NCI-H2081 treated with DMSO at 0.1 percent for 48 hours (cell line): ENCODE measurements at regions not wholly inside any gene's neighbourhood (a gene's known extent, or its start where the extent isn't known, plus 50 kb on each side); places are given as distances from the start of the nearest gene placed in this dataset.
"Not testable (repeated sequence)": the region's sequence is repeated elsewhere in the genome, so short reads cannot be mapped to it uniquely, and the experiment has no call there.

ENCODE experiments used
- DNase-seq: peaks from one replicate; lab custom pipeline; 2025; lab: John Stamatoyannopoulos, UW

DNA sequence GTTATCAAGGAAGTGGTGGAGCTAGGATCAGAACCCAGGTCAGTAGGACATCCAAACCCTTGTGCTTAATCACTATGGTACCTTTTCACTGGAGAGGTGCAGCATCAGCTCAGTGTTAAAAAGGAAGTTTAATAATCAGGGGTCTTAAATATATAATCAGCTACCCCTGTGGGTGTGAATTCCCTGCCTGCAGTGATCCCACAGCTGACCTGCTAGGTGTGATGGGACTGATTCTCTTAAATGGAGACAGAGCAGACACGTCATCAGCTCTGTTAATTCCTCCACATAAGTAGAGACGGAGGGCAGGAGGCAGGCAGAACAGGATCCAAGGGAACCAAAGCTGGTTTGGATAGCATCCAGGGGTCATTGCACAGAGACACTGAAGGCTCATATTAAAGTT is 154.1 kb upstream of the CRBN start:
- no peak for DNase-seq

DNA sequence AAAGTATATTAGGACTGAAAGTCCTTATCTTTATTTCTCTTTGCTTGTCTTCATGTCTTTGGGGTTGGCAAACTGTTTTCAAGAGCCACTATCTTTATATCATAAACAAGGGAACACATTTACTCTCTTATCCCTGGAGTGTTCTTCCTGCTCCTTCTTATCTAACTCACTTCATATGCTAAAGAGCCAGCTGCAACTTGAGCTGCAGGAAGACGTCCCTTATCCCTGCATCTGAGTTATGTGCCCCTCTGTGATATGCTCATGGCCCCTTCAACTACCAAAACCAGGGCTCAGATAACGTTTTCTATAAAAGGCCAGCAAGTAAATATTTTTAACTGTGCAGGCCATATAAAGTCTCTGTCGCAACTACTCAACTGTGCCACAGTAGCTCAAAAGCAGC is 137.0 kb upstream of the CRBN start:
- DNase-seq, result no peak

DNA sequence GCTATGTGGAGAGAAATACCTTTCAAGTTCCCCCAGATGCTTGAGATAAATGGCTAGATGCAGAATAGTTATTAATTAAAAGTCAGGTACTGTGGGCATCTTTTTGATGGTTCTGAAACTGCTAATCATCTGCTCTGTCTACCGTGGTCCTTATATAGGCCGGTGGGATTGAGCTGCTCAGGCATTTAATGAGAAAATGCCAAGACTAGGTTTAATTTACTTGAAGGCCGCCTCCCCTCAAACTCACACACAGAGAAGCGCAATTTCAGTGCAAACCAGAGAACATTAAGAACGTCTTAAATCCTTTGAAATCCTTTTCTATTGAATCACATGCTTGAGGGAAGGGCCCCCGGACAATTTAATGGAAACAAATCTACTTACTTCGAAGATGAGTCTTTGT is 136.4 kb upstream of the CRBN start:
- DNase-seq, result no peak

DNA sequence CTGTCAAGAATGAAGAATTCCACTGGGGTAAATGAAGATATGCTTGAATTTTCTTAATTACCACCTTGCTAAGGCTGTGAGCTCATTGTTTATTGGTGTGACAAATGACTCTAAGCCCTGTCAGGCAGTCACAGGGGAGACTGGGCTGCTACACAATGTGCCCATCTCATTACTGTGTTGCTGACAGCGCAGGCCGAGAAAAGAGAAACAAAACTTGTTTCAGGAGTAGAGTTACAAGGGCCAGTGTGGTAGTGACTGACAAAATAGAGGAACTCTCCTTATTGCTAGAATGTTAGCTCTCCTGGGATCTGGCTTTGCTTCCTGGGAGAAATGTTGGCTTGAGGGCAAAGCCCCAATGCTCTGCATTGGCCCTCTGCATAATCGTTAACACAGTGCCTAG is 130.4 kb upstream of the CRBN start:
- DNase-seq, result no peak

DNA sequence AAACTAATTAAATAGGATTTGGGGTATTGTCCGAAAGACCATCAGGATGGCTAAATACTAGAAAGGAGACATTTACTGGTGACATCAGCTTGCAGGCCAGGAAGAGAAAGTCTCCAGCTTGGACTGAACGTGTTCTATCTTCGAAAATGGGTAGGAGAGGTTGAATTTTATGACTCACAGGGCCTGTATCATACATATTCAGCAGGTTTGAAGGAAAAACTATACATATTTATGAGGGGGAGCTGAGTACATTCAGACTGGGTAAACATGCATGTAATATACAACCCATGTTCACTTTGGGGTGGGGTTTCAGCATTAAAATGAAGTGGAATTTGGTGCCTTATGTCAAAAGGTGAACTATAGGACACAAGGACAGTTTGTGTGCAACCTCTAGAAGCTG is 129.3 kb upstream of the CRBN start:
- DNase-seq, result no peak

DNA sequence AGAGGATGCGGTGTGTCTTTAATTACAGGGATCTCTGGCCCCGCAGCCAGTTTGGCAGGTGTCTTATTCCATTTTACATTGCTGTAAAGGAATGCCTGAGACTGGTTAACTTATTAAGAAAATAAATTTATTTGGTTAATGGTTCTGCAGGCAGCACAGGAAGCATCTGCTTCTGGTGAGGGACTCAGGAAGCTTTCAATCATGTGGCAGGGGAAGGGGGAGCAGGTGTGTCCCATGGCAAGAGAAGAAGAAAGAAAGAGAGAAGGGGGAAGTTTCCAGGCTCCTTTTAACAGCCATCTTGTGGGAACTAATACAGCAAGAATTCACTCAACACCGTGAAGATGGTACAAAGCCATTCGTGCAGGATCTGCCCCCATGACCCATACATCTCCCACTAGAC is 128.0 kb upstream of the CRBN start:
- DNase-seq, result no peak

DNA sequence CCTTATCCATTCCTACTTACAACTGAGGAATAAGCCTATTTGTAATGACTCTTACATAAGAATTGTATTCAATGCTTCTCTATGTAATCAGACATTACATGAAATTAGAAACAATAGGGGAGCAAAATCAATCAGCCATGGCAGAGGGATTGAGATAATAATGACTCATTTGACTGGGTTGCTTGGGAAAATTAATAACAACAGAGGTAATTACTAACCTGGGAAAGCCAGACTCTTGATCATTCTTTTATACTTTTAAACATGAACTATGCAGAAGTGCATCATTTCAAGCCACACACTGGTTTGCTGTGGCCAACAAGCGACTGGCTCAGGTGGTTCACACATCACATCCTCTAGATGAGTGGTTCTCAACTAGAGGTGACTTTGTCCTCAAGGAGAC is 126.3 kb upstream of the CRBN start:
- no peak for DNase-seq

DNA sequence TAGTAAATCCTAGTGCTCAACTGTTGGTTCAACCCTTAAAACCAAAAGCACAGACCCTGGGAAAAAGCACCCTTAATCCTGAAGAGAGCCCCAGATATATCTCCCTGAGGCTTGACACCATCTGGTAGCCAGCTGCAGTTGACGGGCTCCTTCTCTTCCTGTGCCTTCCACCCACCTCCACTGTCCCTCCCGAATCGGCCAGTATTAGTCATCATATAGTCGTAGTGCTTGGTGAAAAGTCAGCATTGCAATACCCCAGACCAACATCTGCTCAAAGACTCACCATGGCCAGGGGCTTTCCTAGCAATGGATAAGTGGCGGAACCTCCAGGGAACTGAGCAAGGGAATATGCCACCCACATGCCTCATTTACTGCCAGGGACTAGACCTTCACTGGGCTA is 125.6 kb upstream of the CRBN start:
- DNase-seq, result no peak

DNA sequence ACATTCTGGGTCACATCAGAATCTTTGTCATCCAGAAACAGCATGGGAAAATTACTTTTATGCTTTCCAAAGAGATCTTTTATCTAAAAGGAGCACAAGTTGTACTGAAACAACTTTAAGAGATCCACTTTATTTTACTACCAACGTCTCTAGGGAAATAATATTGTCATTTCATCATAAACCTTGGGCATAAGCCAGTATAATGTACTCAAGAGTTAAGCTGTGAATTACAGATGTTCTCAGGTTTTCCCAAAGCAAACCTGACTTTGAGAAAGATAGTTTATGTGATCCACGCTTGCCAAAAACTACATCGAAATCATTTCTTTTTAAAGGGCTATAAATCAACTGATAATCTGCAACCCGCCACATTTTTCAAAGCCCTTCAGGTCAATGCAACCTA is 124.1 kb upstream of the CRBN start:
- no peak for DNase-seq

DNA sequence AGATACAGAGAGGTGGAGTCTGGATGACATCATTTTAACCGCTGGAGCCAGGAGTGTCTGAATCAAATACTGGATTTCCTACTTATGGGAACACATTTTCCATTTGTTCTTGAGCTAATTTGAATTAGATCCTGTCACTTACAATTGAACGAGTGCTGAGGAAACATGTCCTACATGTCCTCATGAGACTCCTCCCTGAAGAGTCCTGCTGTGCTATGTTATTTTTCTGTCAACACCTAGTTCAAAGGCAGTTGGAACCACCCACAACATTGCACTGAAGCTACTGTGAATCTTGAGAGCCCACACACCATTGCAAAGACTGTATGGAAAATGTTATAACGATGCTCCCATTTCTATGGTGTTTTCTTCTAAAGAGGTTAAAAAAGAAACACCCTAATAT is 123.5 kb upstream of the CRBN start:
- DNase-seq, result no peak

DNA sequence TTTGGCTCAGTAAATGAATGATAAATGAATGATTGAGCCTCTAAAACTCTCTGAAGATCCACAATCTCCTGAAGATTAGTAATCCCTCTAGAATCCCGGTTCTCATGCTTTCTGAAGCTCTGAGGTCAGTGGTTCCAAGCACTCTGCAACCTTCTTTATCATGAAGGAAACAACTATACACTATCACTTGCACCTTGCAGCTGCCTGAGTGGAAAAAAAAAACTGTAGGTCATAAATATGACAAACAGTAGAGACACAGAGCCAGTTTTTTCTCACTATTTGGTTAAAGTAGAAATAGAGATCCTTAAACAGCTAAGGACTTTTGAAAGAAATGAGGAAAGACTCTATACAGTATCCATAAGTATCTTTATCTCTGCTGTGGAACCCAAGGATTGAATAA is 122.0 kb upstream of the CRBN start:
- DNase-seq, result no peak

DNA sequence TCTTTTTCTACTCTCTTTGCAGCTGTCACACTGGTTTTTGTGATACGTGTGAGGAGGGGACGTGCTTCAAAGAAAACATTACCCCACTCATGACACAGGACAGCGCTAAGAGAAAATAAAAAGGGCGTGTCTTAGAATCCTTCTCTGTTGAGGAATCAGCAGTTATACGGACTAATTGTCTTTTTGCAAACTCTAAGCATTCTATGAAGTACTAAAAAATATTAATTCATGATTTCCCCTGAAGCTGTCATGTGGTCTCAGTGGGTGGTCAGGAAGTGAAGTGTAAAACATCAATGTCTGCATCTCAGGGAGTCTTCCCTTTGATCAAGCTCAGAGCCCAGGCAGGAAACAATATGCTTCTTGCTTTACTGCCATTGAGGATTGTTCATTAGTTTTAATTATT is 117.5 kb upstream of the CRBN start:
- DNase-seq, result no peak

DNA sequence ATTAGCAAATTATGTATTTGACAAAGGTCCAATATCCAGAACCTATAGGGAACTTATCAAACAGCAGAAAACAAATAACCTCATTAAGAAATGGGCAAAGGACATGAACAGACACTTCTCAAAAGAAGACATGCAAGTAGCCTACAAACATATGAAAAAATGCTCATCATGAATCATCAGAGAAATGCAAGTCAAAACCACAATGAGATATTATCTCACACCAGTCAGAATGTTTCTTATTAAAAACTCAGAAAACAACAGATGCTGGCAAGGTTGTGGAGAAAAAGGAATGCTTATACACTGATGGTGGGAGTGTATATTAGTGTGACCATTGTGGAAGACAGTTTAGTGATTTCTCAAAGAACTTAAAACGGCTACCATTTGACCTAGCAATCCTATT is 116.1 kb upstream of the CRBN start:
- no peak for DNase-seq

DNA sequence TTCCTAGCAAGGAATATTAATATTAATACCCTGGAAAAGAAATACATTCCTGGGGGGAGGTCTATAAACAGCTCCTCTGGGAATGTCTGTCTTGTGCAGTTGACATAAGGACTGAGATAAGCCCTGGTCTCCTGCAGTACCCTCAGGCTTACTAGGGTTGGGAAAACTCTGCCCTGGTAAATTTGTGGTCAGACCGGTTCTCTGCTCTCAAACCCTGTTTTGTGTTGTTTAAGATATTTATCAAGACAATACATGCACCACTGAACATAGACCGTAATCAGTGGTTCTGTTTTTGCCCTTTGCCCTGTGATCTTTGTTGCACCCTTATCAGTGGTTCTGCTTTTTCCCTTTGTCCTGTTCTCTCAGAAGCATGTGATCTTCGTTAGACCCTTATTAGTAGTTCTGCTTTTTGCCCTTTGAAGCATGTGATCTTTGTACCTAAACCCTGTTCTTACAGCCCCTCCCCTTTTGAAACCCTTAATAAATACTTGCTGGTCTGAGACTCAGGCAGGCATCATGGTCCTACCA is 112.3 kb upstream of the CRBN start:
- not testable (repeated sequence) for DNase-seq

DNA sequence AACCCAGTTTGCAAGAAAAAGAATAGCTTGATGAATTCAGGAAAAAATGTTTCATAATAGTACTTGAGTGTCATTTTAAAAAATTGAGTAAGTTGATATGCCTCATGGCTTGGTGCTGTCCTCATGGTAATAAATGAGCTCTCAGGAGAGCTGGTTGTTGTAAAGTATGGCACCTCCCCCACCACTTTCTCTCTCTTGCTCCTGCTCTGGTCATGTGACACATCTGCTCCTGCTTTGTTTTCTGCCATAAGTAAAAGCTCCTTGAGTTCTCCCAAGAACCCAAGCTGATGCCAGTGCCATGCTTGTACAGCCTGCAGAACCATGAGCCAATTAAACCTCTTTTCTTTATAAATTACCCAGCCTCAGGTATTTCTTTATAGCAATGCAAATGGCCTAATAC is 108.8 kb upstream of the CRBN start:
- no peak for DNase-seq

DNA sequence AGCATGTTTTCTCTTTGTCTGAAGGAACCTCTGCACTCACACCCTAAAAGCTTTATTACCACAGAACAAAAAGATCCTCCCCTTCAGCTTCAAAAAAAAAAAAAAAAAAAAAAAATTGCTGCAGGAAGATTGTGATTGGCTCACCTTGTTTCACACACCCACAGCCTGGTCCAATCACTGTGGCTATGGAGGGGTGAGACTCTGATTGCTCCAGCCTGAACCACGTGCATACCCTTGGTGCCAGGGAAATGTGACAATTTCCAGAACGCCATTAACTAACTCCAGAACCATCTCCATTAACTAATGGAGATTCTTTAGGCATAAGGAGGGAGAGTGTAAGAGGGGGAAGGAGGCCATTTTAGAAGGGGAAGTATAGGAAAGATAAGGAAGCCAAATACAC is 106.5 kb upstream of the CRBN start:
- no peak for DNase-seq

DNA sequence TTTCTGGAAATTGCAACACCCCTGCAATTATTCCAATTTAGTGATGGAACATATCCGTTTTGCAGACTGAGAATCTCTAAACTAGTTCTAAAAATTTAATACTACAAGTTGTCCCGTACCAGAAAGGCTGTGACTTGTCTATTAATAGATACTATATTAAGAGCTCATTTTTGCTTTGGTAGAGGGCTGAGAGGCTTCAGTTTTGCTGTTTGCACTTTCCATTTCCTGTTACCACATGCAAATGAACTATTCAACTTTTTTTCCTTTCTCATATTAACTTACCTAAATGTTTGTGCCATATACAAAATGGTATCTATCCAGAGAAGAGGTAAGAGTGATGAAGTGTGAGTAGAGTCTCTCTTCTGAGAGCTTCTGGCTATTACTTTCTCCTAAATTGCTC is 101.5 kb upstream of the CRBN start:
- DNase-seq, result no peak

DNA sequence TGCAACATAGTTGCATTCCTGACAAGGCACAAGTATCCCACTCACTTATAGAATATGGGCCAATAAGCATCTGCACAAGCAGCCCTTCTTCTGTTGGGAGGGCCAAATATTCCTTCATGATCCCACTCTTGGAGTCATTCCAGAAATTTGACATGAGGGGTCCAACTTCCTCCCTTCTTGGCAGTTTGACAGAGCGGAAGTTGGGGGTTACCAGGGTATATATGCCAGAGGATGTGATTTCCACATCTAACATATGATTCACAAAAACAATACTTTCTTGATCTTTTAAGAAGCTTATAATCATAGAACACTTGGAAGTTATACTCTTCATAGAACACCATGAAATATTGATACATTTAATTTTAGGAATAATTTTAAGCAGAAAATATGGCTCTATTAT is 100.9 kb upstream of the CRBN start:
- no peak for DNase-seq

DNA sequence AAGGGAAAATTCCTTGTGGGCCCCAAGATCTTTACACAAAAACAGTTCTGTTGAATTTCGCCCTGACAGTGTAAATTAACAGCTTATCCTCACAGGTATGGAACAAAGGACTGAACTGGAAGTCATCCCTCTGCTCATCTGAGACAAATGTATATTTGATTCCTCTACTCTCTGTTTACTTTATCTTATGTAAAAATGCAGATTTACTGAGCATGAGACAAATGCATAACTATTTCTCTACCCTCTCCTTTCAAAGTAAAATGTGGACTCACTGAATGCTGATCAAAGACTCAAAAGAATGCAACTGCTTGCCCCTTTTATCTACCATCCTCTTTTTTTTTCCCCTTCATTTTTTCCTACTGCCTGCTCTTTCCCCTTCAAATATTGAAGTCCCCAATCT is 98.6 kb upstream of the CRBN start:
- no peak for DNase-seq

DNA sequence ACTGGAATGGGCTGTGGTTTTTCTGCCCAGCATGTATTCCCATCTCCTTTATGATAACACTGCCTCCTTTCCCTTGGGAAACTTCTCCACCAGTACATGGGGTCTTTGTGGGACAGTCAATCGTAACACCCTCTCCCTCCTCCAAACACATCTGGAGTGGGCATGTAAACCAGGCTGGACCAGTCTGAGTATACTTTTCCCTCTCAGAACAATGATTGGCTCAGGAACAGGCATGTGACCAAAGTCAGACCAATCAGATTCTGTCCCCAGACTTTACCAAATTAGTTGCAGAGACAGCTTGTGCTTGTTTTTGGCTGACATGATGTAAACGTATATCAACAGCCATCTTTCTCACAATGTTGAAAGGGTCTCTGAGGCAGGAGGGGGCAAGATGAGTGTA is 97.1 kb upstream of the CRBN start:
- no peak for DNase-seq

DNA sequence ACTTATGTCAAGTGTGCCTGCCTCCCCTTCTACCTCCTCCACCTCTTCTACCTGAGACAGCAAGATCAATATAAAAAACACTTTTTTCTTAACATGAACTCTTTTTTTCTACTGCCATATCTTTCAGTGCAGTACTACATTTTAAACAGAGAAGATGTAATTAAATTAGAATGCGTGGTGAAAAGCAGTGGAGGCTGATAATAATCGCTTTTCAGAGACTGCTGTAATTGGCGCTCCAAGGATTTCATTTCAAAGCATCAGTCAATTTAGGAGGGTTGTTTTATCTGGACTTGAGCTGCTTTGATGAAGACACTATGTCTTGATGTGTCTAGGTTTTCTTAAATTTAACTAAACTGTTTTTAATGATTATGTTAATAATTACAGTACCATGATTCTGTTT is 85.3 kb upstream of the CRBN start:
- no peak for DNase-seq

DNA sequence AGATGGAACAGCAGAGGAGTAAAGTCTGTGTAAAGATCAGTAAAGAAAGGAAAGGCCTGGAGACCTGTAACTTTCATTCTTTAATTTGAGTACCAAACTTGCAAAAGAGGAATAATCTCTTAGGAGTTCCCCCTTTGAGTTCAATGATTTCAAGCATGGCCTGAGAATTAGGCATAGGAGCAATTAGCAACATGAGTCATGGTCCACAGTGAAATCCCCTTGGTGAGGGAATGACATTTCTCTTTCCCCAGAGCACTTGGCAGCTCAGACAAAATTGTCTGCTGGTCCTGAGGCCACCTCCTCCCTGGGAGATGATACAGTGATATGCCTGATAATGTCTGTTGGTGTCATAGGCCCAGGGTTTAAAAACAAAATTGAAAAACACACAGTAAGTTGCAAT is 81.4 kb upstream of the CRBN start:
- DNase-seq, result no peak

DNA sequence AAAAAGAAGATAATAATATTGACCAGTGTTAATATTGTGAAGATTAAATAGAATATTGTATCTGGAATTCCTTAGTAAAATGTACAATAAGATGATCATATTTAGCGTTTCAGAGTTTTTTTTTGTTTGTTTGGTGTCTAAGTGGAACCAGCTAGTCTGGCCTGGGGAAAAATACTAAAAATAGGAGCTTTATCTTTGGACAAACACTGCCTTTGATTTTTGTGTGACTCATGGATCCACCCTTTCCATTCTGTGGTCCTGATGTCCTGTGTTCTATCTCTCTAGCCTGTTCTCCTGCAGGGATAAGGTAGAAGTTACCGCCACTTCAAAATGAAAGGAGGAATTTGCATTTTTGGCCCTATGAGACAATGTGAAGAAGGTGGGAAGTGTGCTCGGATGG is 79.7 kb upstream of the CRBN start:
- no peak for DNase-seq

DNA sequence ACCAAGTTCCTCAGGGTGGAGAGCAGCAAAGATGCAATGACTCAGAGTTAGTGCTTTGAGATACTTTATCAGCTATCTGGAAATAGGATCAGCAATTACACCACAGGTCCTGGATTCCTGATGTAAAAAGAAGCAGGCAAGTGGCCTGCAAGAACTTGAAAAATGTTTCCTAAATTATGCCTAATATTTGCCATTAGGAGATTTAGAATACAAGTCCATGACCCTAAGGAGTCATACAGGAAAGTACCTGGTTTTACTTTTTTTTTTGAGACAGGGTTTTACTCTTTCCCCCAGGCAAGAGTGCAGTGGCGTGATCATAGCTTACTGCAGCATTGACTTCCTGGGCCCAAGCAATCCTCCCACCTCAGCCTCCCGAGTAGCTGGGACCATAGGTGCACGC is 78.8 kb upstream of the CRBN start:
- DNase-seq, result no peak

DNA sequence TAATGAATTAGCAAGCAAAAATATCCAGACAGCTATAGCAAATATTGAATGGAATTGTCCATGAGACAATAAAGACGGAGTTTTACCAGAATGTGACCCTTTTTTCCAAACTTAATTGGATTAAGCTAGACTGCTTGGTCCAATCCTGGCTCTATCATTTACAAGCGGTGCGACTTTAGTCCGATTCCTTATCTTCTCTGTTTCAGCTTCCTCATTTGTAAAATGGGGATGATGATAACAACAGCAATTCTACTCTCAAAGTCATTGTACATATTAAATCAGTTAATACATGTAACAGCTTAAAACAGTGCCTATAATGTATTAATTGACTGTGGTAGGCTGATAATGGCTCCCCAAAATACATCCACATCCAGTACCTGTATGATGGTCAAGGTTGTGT is 62.1 kb upstream of the CRBN start:
- no peak for DNase-seq
